Eye (tissue), 1 donor: ENCODE measurements at regions not wholly inside any gene's neighbourhood (a gene's known extent, or its start where the extent isn't known, plus 50 kb on each side); places are given as distances from the start of the nearest gene placed in this dataset.

Source experiments
- DNase-seq: peaks from one replicate; pipeline ENCODE4 v3.0.0-alpha.2; 2015

DNA sequence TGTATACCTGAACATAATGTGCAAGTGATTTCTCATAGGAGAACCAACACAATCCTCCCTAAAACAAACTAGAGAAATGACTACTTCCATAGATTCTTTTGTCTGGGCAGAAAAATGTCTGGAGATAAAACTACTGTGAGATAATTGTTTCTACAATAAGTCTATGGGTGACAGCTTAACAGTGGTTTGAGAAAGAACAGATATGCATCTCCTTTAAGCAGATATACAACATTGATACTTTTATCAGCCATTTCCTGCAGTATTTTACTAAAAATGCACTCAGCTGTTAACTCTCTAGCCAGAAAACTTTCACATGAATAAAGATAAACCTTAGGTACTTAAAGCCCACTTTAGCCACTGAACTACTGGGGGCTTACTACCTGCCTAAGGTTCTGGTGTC is 1132.4 kb downstream of the EFNB2 start:
- DNase-seq: no peak

DNA sequence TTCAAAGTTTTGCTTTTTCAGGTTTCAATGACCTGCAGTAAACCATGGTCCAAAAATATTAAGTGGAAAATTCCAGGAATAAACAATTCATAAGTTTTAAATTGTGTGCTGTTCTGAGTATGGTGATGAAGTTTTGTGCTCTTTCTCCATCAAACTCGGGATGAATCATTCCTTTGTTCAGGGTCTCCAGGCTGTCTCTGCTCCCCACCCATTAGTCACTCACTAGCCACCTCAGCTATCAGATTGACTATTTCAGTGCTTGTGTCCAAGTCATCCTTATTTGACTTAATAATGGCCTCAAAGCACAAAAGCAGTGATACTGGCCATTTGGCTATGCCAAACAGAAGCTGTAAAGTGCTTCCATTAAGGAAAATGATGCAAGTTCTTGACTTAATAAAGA is 1140.4 kb downstream of the EFNB2 start:
- DNase-seq: no peak

DNA sequence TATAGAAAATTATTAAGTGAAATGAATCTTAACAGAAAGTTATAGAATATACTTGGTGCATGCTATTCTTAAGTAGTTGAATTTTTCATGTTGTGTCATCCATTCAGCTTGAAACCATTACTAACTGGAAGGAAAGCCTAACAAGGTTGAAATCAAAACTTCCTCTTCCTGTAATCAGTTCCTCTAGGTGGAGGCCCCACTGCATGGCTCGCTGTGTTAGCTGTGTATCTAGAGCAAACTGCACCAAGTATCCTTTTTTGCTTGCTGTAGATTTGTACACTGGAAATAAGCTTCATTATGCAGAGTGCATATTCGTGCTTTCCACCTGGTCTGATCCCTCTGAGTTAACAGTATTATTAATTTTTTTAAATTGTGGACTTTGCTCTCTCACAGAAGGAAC is 1146.1 kb downstream of the EFNB2 start:
- DNase-seq: no peak

DNA sequence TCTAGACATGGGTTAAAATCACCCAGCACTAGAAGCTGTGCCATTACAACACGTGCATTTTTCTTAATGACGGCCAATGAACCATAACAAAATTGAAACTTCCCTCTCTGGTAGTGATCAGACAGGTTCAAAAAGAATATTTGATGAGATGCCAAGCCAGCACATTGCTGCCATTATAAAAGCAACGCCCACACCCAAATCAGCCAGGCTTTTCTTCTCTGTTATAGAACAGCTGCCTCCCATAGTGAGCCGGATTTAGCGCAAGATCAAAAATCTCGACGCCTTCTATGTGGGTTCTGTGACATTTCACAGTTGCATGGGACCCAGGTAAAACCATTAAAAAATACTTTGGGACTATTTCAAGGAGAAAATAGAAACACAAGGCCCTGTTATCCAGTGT is 1158.0 kb downstream of the EFNB2 start:
- DNase-seq: no peak

DNA sequence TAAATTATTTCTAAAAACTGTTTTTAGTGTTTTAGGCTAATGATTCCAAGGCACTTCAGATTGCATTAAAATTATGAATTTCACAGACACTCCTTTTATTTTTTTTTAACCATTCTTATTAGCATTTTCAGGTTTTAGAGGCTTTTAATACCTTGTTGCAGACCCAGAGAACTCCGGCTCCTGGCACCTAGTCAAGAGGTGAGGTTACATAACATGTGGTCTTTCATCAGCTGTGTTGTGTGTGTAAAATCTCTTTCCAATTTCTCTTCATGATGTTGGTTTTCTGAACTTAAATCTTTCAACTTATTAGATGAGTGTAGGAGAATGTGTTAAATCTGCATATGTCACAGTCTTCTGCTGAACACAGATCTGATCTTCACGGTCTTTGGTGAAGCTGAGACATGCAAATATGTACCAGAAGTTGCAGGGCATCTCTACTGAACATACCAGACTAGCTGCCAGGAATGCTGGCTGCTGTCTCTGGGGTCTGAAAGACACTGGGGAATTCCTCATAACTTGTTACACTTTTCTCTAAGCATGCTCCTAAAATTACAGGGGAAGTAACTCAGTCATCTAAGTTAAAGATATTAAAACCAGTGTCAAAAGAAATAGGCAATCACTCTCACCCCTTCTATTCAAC is 1165.3 kb downstream of the EFNB2 start:
- no peak for DNase-seq

DNA sequence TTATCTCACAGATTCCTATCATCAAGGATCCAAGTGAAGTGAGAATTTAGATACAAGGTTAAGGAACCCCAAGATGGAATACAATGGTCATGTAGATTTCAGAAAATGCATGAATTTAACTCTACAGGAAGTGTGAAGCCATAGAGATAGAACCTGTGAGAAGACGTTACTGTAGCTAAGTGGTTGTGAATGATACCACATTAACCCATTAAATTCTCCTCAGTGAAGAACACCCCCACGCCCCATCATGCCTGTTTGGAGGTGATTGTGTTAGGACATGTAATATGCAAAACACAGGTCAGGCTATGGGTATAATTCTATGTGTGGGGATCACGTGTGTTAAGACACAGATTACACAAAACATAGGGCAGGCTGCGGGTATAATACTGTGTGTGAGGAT is 1166.7 kb downstream of the EFNB2 start:
- DNase-seq: no peak

DNA sequence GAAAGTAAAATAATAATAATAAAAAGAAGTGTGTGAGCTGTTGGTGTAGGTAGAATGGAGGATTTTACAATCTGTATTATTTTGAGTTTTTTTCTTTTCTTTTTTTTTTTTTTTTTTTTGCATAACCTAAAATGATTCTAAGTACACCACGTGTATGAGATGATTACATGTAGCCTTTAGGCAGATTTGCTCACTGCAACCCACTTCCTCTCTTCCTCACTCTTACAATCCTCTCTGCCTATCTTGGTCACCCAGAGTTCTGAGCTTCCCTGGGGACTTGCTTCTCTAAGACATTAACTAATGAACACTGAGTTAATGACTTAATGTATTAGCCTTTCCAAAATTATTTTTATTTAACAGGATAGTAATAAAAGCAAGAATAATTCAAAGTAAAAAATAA is 1169.6 kb downstream of the EFNB2 start:
- DNase-seq: no peak

DNA sequence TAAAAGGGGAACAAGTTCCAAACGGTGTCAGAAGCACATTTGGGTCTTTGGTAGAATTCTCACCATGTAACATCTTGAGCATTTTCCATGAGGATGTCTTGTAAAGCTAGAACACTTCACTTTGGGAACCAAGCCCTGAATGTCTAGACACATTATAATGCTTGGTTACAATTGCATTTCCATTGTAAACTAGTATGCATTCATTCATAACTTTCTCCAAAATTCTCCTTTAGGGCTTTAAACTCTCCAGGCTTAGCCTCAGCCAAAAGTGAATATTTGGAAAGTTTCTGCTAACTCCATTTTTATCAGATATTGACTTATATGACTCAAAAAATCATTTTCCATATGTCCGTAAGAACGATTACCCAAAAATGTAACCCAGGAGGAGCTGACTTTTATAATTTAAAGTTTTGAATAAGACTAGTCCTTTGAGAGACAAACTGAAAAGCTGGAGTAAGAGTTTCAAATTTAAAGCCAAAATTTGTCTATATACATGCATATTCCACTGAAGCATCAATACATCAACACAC is 1170.4 kb downstream of the EFNB2 start:
- no peak for DNase-seq

DNA sequence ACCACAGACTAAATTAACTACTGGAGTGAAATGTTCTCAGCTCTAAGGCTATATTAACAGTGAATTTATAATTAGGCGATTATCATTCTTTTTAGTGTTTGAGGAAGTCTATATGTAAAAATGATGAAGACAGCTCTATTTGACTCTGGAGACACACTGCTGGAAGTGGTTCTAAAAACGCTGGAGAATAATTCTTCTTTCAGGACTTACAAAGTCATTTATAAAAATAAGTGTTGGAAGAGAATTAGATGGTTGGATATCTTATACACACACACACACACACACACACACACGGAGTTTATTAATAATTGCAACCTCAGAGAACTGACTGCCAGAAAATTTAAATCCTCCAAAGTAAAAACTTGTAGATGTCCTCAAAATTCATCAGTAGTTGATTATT is 1171.3 kb downstream of the EFNB2 start:
- no peak for DNase-seq

DNA sequence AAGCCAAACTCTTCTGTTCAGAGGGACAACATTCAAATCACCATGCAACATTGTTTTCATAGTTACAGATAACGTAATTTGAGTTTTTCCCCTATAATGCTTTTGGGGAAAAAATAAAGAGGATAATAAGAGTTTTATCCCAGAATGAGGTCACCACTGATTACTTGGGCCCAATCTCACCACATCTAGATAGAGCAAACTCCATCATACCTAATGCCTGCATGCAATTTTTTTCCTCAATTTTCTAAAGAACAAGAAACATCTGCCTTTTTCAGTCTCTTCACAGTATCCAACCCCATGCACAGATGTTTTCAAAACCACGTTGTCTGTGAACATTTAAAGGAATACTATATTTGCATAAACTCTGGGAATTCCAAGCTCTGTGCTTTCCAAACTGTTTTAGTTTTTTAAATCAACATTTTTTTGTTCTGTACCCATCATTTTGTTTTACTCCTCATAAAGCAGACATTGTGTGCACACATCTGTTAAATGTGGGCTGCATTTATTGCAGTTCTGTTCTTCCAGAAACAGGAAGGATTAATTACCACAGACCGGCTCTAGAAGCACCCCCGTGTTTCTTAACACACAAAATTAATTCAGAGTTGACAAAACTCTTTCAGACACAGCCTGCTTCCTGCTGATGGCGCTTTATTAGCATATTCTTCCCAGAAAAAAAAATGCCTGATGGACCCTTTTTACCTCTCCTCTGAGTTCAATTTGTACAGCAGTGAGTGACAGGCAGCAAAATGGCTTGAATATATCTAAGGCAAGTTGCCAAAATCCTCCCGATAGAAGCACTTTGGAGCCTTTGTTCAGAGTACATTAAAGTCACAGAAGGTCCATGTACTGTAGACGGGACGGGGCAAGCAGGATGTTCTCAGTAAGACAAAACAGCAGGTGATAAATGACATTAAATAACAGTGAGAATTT is 1171.9 kb downstream of the EFNB2 start:
- DNase-seq: peak; percentile 60

DNA sequence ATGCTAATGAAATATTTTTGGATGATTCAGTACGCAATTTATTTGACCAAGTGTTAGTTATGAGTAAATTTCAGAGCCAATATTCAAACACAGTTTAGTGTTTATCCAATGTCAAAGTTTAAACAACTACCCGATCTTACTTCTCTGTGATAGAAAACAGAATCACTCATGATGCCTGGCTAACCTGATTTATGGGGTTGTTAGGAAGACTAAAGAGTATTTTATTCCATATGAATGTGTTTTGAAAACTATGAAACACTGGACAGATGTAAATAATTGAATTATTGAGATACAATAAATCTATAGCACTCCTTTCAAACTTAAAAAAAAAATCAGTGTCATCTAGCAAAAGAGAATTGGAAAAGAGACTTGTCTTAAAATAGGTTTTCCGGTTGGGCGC is 1181.8 kb downstream of the EFNB2 start:
- no peak for DNase-seq

DNA sequence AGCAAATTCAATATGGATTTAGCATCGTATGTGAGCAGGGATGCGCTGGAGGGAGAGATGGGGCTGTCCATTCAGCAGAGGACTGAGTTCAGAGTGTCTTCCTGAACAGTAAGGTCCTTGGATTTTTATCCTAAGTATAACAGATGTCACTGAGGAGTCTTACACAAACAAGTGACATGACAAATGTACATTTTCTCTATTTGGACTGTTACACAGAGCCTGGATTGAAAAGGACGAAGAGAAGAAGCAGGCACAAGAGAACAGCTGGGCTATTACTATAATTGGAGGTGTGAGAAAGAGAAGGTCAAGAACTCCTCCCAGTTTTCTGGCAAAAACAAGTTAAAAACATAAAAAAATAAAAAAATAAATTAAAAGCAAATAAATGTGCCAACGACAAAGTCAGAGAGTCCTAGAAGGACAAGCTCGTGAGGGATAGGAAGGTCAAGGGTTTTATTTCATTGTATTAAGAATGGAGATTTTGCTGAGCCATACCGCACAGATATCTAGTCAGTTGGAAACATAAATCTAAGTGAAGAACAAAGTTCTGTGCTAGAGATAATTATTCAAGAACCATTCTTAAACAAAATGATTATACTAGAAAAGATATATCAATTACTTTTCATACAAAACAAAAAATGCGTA is 1186.3 kb downstream of the EFNB2 start:
- no peak for DNase-seq

DNA sequence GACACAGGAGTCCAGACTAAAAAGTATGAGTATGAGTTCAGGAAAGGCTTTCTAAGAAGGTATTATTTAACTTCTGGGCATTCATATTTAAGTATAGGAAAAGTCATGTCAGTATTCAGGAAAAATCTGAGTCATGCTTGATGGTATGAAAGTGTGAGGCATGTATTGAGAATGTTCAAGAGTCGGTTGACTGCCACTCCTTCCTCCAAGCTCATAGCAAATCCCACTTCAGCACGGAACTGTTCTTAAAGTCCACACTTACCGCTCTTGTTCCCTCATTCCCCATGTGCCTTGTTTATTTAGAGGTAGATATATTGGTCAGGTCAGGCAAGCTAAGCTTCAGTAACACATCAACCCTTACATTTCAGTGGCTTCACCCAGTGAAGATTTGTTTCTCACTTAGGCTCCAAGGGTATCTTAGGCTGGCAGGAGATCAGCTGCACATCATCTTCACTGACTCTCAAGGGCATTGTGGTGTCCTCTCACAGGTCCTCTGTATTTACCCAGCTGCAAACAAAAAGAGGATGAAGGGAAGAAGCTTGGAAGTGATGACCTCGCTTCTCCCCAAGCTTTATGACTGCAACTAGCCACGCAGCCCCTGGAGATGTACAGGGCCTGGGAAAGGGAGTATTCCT is 1189.2 kb downstream of the EFNB2 start:
- no peak for DNase-seq

DNA sequence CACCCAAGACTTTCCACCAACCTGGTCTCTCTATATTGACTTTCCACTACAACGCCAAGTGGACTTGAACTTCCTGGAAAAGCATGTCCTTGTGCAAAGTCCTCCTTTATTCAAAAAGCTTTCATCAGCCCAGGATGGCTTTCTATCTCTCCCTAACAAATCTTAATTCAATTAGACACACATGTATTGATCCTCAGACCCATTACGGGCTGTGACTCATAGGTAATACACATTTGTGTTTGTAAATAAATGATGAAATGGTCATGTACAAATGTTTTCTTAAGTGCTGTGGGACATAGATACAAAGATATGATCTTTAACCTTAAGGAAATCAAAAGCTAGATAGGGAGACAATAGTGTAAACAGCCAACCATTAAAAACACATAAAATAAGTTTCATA is 1189.7 kb downstream of the EFNB2 start:
- peak; percentile 39 for DNase-seq

DNA sequence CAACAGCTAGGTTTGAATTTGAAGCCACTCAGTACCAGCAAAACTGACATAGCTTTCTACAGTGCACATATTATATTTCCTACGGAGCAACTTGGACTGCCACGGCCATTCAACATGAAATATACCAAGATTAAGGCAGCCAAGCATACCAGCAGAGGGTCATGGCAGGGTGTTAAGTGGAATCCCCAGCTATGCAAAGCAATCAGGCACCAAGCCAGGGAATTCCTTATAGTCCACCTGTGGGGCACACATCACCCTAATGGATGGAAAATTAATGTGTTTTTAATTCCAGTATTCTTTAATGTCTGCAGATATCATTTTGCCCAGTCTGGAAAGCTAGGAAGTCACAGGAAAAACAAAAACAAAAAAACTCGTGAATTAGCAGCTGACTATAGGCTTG is 1190.3 kb downstream of the EFNB2 start:
- peak; percentile 42 for DNase-seq

DNA sequence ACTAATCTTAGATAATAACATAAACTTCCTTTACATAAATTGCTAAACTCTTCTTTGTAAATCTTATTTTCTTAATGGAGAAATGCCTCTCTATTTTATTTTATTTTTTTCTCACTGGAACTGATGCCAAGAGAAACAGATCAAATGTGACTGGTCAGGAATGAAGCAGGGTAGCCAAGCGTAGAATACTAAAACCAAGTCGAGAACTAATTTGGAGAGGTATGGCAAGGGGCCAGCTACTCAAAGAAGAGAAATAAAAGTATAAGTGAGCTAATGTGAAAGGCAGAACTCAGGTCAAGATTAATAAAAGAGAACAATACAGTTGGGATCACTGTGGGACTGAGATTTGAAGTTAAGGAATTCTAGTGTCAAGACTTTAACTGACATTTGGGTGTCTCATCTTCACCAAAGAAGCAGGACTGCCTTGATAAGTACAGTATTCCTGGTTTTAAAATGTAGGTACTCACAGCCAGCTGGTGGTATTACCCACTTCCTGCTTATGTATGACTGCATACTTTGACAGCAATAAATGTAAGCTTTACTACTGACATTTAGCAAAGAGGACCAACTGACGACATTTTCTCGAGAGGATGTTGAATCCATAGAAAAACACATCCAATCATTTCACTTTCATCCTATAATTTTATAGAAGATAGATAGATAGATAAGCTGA is 1192.2 kb downstream of the EFNB2 start:
- DNase-seq: peak; percentile 41

DNA sequence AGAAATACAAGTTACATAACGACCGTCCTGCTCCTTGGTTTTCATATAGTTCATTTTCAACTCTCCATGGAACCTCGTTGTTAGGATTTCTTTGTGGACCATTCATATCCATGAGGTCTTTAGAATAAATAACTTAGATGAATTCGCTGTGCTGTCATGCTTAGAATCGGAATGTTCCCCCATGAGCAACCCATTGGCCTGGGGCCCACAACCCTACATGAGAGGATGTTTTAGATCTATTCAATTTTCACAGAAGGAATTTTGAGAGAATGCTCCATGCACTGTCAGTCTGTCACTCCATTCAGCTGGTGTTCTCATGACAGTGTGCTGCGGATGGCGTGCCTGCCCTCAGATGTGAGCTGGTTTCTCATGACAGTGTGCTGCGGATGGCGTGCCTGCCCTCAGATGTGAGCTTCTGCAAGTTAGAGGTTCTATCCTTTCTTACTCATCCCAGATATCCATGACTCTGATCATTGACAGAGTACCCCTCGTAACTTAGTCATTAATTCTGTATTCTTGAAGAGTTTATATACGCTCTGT is 1193.1 kb downstream of the EFNB2 start:
- DNase-seq: no peak

DNA sequence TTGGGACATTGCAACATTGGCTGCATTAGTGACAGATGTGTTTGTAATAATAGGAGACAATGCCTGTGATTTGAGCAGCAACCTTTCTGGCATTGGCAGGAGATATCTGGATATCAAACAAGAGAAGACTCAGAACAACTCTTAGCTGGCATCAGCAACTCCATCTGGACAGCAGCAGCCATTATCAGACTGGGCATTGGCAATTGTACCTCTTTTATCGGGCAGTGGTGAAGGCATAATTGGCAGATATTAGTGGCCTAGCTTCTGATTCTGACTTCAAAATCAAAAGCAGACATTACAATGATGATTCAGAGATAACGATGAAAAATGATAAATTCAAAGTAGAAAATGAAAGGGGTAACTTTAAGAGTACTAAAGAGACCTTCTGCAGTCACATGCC is 1193.7 kb downstream of the EFNB2 start:
- DNase-seq: no peak

DNA sequence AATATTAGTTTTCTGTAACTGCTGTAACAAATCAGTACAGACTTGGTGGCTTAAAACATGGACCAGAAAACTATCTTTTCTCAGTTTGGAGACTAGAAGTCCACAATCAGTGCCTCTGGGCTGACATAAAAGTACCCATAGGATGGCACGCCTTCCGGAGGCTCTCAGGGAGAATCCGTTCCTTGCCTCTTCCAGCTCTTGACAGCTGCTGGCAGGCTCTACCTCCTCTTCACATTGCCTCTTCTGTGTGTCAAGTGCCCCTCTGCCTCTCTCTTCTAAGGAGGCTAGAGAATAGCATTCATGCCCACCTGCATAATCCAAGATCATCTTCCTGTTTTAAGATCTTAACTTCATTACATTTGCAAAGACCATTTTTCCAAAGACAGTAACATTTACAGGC is 1194.2 kb downstream of the EFNB2 start:
- DNase-seq: no peak

DNA sequence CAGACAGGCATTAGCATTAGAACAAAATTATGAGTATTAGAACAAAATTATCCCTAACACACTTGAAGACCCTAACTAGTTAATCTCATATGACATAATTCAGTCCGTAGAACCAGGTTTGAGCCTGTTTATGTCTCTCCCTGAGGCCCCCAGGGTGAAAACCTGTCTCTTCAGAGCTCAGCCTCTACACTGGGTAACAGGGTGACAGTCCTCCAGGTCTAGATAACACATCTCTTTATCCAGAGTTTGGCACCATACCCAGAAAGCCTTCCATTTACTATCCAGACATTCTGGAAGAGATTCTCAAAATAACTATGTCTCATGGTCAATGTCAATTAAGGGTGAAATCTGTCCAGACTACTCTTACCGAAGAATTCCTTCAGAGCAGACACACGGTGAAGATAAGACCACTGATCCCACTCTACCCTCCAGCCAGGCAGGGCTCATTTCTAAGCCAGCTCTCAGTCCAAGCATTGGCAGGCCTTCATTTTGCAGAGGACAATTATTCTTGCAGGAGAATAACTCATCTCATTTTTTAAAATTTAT is 1195.3 kb downstream of the EFNB2 start:
- DNase-seq: no peak

DNA sequence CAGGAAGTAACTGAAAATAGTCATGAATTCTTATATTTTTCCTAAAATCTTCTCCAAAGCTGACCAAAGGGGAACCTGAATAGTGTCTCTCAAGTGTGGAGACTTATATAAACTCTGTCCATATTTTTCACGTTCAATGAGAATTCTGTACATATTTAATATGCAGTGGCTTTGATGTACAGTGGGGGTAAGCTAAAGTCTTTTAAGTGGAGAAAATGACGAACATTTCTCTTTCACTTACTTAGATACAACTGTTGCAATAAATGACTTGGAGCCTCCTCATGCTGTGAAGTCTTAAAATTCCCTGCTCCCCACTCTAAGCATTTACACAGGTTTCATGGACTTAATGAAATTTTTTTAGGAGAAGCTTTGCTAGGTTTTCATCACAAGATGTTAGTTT is 1196.7 kb downstream of the EFNB2 start:
- DNase-seq: no peak

DNA sequence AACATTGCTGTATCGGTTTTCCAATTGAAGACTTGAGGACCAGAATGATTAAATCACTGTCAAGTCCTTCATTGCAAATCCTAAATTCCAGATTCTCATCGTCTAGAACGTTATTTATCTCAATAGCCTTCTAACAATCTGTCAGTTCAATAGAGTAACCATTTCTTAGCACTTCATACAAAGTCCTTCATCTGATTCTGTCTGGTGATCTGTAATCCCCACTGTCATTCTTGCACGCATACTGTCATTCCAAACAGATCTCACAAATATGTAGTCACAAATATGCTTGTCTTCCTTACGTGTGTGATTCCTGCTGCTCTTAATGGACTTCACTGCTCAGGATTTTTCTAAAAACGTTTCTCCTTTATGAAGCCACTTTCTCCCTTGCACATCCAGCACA is 1197.5 kb downstream of the EFNB2 start:
- DNase-seq: no peak
